GM23338 (cell line): ENCODE measurements at regions not wholly inside any gene's neighbourhood (a gene's known extent, or its start where the extent isn't known, plus 50 kb on each side); places are given as distances from the start of the nearest gene placed in this dataset.

Experiments used
- ATAC-seq: fragments of 200-7000 bp; cut with Tn5 transposase; 3 replicates; pipeline ENCODE4 v1.9.1; 2020
- DNase-seq: peaks from one replicate; pipeline ENCODE4 v3.0.0-alpha.2; 2015; ENCODE audit warnings: low spot score
- H2AFZ ChIP-seq: fragments of 200-600 bp; sonication (generic); 2 replicates; pipeline ENCODE4 v1.8.0; 2016; ENCODE audit warnings: antibody characterized with exemption, mild to moderate bottlenecking, moderate library complexity
- H3F3A ChIP-seq: fragments of 200-600 bp; sonication (generic); replicated peaks from 2 replicates; pipeline ENCODE4 v1.8.0; 2017; ENCODE audit warnings: antibody characterized with exemption, mixed run types, low read depth
- H3K27ac ChIP-seq: fragments of 200-600 bp; sonication (generic); 2 replicates; pipeline ENCODE4 v1.6.1; 2016; ENCODE audit warnings: low read depth
- H3K27me3 ChIP-seq: fragments of 200-600 bp; sonication (generic); 2 replicates; pipeline ENCODE4 v1.8.0; 2016; ENCODE audit warnings: mild to moderate bottlenecking, mixed run types, moderate library complexity; ENCODE audit not compliant: insufficient read depth
- H3K36me3 ChIP-seq: fragments of 200-600 bp; sonication (generic); 2 replicates; pipeline ENCODE4 v1.8.0; 2016; ENCODE audit warnings: mild to moderate bottlenecking; ENCODE audit not compliant: insufficient read depth
- H3K4me1 ChIP-seq: fragments of 200-600 bp; sonication (generic); 2 replicates; pipeline ENCODE4 v1.8.0; 2016; ENCODE audit warnings: mild to moderate bottlenecking, moderate library complexity; ENCODE audit not compliant: insufficient read depth
- H3K4me2 ChIP-seq: fragments of 200-600 bp; sonication (generic); 2 replicates; pipeline ENCODE4 v1.7.1; 2017; ENCODE audit warnings: mixed run types
- H3K4me3 ChIP-seq: fragments of 200-600 bp; sonication (generic); 2 replicates; pipeline ENCODE4 v1.6.1; 2016; ENCODE audit warnings: mixed run types
- H3K79me2 ChIP-seq: fragments of 200-600 bp; sonication (generic); replicated peaks from 2 replicates; pipeline ENCODE4 v1.8.0; 2017; ENCODE audit warnings: mild to moderate bottlenecking; ENCODE audit not compliant: insufficient read depth
- H3K9me2 ChIP-seq: fragments of 200-600 bp; sonication (generic); 2 replicates; pipeline ENCODE4 v1.8.0; 2017; ENCODE audit not compliant: insufficient read depth
- H4K20me1 ChIP-seq: fragments of 200-600 bp; sonication (generic); replicated peaks from 2 replicates; pipeline ENCODE4 v1.8.0; 2017; ENCODE audit warnings: mild to moderate bottlenecking; ENCODE audit not compliant: insufficient read depth
- H3K27ac Mint-ChIP-seq: 2 replicates; pipeline ENCODE4 v1.8.0; 2020; ENCODE audit warnings: inconsistent platforms, mild to moderate bottlenecking, moderate library complexity, mixed read lengths
- H3K27me3 Mint-ChIP-seq: 3 replicates; pipeline ENCODE4 v1.8.0; 2022; ENCODE audit warnings: low read depth, mild to moderate bottlenecking, moderate library complexity, mixed read lengths, inconsistent platforms; ENCODE audit not compliant: insufficient read depth, poor library complexity
- H3K36me3 Mint-ChIP-seq: 3 replicates; pipeline ENCODE4 v1.8.0; 2021; ENCODE audit warnings: low read depth, mild to moderate bottlenecking, inconsistent platforms, moderate library complexity, mixed read lengths
- H3K4me1 Mint-ChIP-seq: 3 replicates; pipeline ENCODE4 v1.8.0; 2020; ENCODE audit warnings: mild to moderate bottlenecking, inconsistent platforms, mixed read lengths
- H3K4me3 Mint-ChIP-seq: 3 replicates; pipeline ENCODE4 v1.8.0; 2021; ENCODE audit warnings: moderate library complexity, mild to moderate bottlenecking, inconsistent platforms, mixed read lengths
- H3K9me3 Mint-ChIP-seq: 3 replicates; pipeline ENCODE4 v1.8.0; 2020; ENCODE audit warnings: moderate library complexity, mild to moderate bottlenecking, inconsistent platforms, mixed read lengths
- CREB1 ChIP-seq: fragments of 250-450 bp; sonication (Bioruptor Pico); IDR thresholded peaks from 2 replicates; pipeline ENCODE4 v1.5.0; 2020; ENCODE audit warnings: low read depth, mild to moderate bottlenecking, moderate library complexity
- EZH2 ChIP-seq: fragments of 200-600 bp; sonication (generic); IDR thresholded peaks from one replicate; pipeline ENCODE4 v1.8.0; 2017; ENCODE audit warnings: antibody characterized with exemption, mild to moderate bottlenecking, low read depth; ENCODE audit not compliant: unreplicated experiment
- EZH2phosphoT487 ChIP-seq: fragments of 200-600 bp; sonication (generic); IDR thresholded peaks from one replicate; pipeline ENCODE4 v1.8.1; 2018; ENCODE audit warnings: antibody characterized with exemption; ENCODE audit not compliant: unreplicated experiment
- JUNB ChIP-seq: IDR thresholded peaks from one replicate; pipeline ENCODE4 v1.6.1; 2016; ENCODE audit warnings: antibody characterized with exemption; ENCODE audit not compliant: unreplicated experiment
- NANOG ChIP-seq: IDR thresholded peaks from 2 replicates; pipeline ENCODE4 v1.6.1; 2016; ENCODE audit warnings: antibody characterized with exemption, borderline replicate concordance
- POLR2AphosphoS5 ChIP-seq: IDR thresholded peaks from 2 replicates; pipeline ENCODE4 v1.6.1; 2016; ENCODE audit warnings: antibody characterized with exemption, low read depth
- STAT1 ChIP-seq: IDR thresholded peaks from one replicate; pipeline ENCODE4 v1.6.1; 2016; ENCODE audit warnings: antibody characterized with exemption; ENCODE audit not compliant: unreplicated experiment
- ZNF114 ChIP-seq: fragments of 250-450 bp; sonication (Bioruptor Pico); IDR thresholded peaks from 2 replicates; pipeline ENCODE4 v1.5.0; 2020; ENCODE audit warnings: mild to moderate bottlenecking, moderate library complexity
- ZNF331 ChIP-seq: fragments of 250-450 bp; sonication (Bioruptor Pico); IDR thresholded peaks from 2 replicates; pipeline ENCODE4 v1.5.0; 2020; ENCODE audit warnings: low read depth, mild to moderate bottlenecking, moderate library complexity
- TF ChIP-seq, protein P1 (sequence below): IDR thresholded peaks from 2 replicates; pipeline ENCODE4 v1.6.1; 2016; ENCODE audit warnings: antibody characterized with exemption
- TF ChIP-seq, protein P2 (sequence below), 2 experiments: fragments of 200-600 bp in 1 of 2; sonication (generic) in 1 of 2; conservative IDR thresholded peaks; 2 replicates each; pipeline versions ENCODE4 v1.5.1 to v1.6.1; 2016 to 2017; ENCODE audit warnings: antibody characterized with exemption in 2 of 2, low read depth in 2 of 2, mild to moderate bottlenecking in 2 of 2, moderate library complexity in 1 of 2
- TF ChIP-seq, protein P3 (sequence below): IDR thresholded peaks from one replicate; pipeline ENCODE4 v1.6.1; 2018; ENCODE audit warnings: antibody characterized with exemption; ENCODE audit not compliant: unreplicated experiment

DNA sequence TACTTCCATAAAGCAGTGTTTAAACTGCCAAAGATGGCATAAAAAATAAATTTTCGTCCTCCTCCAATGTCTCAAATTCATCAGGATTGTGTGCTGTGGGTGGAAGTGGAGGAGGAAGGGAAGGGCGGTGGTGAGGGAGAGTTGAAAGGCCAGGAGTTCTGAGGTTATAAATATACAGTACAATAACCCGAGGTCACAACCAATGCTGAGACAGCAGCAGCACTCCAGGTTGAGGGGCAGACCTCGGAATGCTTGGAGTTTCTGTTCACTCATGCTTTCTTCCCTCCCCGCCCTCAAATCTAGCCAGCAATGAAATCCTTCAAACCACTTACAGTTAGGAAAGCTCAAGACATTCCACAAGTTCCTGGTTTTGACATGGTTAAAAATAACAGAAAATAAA, 134.0 kb upstream of the SMAD1 start:
- no peak overlapping the region for H3K4me2 ChIP-seq
- H3K27ac ChIP-seq, result no peak overlapping the region
- H3K27ac Mint-ChIP-seq, result no peak overlapping the region

DNA sequence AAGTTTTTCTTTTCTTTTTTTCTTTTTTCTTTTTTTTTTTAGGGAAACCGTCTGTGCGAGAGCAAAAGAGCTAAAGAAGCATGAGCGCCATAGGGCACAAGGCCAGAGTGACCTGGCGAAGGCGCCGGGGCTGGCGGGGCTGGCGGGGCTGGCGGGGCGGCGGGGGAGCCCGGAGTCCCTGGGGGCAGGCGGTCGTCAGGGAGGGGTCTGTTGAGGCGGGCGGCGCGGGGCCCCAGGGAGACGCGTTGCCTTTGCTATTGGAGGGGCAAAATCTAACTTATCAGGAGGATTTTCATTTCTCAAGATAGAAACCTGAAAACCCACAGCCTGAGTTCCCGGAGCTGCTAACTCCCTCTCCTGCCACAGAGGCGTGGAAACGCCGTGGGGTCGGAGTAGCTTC, 135.6 kb upstream of the SMAD1 start:
- peaks cover 10% of the 10 kb centered on the region for H3K9me2 ChIP-seq
- H2AFZ ChIP-seq, result no peak overlapping the region
- no peak overlapping the region for H3K27ac Mint-ChIP-seq
- H3K27me3 Mint-ChIP-seq, result no peaks in the 10 kb centered on the region
- no peaks in the 10 kb centered on the region for H3K36me3 Mint-ChIP-seq
- no peak for DNase-seq
- H3K27ac ChIP-seq, result no peak overlapping the region
- no peak; the same call in 2 of the 3 replicates for ATAC-seq
- H3K4me1 ChIP-seq, result 0 out of 2 replicates have a peak, but pooled peaks cover 6% of the 10 kb centered on the region
- no peak overlapping the region for H3K4me3 Mint-ChIP-seq
- H3K4me2 ChIP-seq, result no peak overlapping the region
- no peak overlapping the region for H3K4me3 ChIP-seq
- no peaks in the 10 kb centered on the region for H3K79me2 ChIP-seq
- H3F3A ChIP-seq, result no peaks in the 10 kb centered on the region
- H3K27me3 ChIP-seq, result no peaks in the 10 kb centered on the region
- peaks cover 2% of the 10 kb centered on the region; the same call in 1 of the 3 replicates for H3K4me1 Mint-ChIP-seq
- no peaks in the 10 kb centered on the region for H3K36me3 ChIP-seq
- no peaks in the 10 kb centered on the region for H4K20me1 ChIP-seq
- H3K9me3 Mint-ChIP-seq, result no peaks in the 10 kb centered on the region
- no peak for TF ChIP-seq CREB1
- TF ChIP-seq, protein P1, sequence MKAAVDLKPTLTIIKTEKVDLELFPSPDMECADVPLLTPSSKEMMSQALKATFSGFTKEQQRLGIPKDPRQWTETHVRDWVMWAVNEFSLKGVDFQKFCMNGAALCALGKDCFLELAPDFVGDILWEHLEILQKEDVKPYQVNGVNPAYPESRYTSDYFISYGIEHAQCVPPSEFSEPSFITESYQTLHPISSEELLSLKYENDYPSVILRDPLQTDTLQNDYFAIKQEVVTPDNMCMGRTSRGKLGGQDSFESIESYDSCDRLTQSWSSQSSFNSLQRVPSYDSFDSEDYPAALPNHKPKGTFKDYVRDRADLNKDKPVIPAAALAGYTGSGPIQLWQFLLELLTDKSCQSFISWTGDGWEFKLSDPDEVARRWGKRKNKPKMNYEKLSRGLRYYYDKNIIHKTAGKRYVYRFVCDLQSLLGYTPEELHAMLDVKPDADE, result no peak
- no peak for TF ChIP-seq EZH2
- TF ChIP-seq, protein P2, sequence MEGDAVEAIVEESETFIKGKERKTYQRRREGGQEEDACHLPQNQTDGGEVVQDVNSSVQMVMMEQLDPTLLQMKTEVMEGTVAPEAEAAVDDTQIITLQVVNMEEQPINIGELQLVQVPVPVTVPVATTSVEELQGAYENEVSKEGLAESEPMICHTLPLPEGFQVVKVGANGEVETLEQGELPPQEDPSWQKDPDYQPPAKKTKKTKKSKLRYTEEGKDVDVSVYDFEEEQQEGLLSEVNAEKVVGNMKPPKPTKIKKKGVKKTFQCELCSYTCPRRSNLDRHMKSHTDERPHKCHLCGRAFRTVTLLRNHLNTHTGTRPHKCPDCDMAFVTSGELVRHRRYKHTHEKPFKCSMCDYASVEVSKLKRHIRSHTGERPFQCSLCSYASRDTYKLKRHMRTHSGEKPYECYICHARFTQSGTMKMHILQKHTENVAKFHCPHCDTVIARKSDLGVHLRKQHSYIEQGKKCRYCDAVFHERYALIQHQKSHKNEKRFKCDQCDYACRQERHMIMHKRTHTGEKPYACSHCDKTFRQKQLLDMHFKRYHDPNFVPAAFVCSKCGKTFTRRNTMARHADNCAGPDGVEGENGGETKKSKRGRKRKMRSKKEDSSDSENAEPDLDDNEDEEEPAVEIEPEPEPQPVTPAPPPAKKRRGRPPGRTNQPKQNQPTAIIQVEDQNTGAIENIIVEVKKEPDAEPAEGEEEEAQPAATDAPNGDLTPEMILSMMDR (conservative IDR thresholded peaks at IDR 0.05; ENCODE audit: low read depth in 2 of 2), result no peak
- TF ChIP-seq STAT1, result no peak
- TF ChIP-seq JUNB, result no peak
- TF ChIP-seq, protein P3, sequence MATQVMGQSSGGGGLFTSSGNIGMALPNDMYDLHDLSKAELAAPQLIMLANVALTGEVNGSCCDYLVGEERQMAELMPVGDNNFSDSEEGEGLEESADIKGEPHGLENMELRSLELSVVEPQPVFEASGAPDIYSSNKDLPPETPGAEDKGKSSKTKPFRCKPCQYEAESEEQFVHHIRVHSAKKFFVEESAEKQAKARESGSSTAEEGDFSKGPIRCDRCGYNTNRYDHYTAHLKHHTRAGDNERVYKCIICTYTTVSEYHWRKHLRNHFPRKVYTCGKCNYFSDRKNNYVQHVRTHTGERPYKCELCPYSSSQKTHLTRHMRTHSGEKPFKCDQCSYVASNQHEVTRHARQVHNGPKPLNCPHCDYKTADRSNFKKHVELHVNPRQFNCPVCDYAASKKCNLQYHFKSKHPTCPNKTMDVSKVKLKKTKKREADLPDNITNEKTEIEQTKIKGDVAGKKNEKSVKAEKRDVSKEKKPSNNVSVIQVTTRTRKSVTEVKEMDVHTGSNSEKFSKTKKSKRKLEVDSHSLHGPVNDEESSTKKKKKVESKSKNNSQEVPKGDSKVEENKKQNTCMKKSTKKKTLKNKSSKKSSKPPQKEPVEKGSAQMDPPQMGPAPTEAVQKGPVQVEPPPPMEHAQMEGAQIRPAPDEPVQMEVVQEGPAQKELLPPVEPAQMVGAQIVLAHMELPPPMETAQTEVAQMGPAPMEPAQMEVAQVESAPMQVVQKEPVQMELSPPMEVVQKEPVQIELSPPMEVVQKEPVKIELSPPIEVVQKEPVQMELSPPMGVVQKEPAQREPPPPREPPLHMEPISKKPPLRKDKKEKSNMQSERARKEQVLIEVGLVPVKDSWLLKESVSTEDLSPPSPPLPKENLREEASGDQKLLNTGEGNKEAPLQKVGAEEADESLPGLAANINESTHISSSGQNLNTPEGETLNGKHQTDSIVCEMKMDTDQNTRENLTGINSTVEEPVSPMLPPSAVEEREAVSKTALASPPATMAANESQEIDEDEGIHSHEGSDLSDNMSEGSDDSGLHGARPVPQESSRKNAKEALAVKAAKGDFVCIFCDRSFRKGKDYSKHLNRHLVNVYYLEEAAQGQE, result no peak

More for the DNA sequence above, 134.0 kb upstream of the SMAD1 start:
- DNase-seq (no peak), ATAC-seq (no peak)
- Histone ChIP-seq H3K36me3 (no peaks in the 10 kb centered on the region), H4K20me1 (no peaks in the 10 kb centered on the region), H3K4me1 (0 out of 2 replicates have a peak, but pooled peaks cover 6% of the 10 kb centered on the region), H3K27me3 (no peaks in the 10 kb centered on the region), H3K79me2 (no peaks in the 10 kb centered on the region), H3K4me3 (no peak overlapping the region), H3K9me2 (peaks cover 10% of the 10 kb centered on the region), H2AFZ (no peak overlapping the region), H3F3A (no peaks in the 10 kb centered on the region)
- no peaks in the 10 kb centered on the region for H3K9me3 Mint-ChIP-seq
- H3K27me3 Mint-ChIP-seq, result no peaks in the 10 kb centered on the region
- peaks cover 2% of the 10 kb centered on the region; the same call in 1 of the 3 replicates for H3K4me1 Mint-ChIP-seq
- TF ChIP-seq ZNF331 (CRISPR knock-in tag), result no peak
- no peak for TF ChIP-seq EZH2phosphoT487
- no peak for TF ChIP-seq STAT1
- TF ChIP-seq NANOG, result no peak
- TF ChIP-seq POLR2AphosphoS5, result no peak
- no peak for TF ChIP-seq CREB1
- no peak for TF ChIP-seq ZNF114
- TF ChIP-seq, protein P1, result no peak
- no peak for TF ChIP-seq JUNB
- TF ChIP-seq, protein P2 (conservative IDR thresholded peaks at IDR 0.05; ENCODE audit: low read depth in 2 of 2), result no peak
- H3K4me3 Mint-ChIP-seq, result no peak overlapping the region
- H3K36me3 Mint-ChIP-seq, result no peaks in the 10 kb centered on the region
